ENCODE measurements at regions not wholly inside any gene's neighbourhood (a gene's known extent, or its start where the extent isn't known, plus 50 kb on each side); places are given as distances from the start of the nearest gene placed in this dataset.

- Histone ChIP-seq H3K27me3 (replicated peaks; ENCODE audit: control insufficient read depth, insufficient read depth, low read length) (no peaks in the 10 kb centered on the region), H3K4me1 (ENCODE audit: control insufficient read depth, insufficient read depth, low read length) (no peaks in the 10 kb centered on the region), H3K36me3 (ENCODE audit: control insufficient read depth, insufficient read depth, low read length, severe bottlenecking) (no peaks in the 10 kb centered on the region), H3K4me3 (ENCODE audit: low read length) (no peak overlapping the region), H3K9me3 (ENCODE audit: control insufficient read depth, low read length) (no peaks in the 10 kb centered on the region), H3K9ac (ENCODE audit: low read length) (no peak overlapping the region)
- no peak for DNase-seq (ENCODE audit: low read depth)
These were observed 190.5 kb downstream of the IRX1 start for GRCh38 chr5:3786165-3786564.

- DNase-seq (ENCODE audit: low read depth) = no peak
- no peak overlapping the region for H3K9ac ChIP-seq (ENCODE audit: low read length)
- H3K36me3 ChIP-seq (ENCODE audit: control insufficient read depth, insufficient read depth, low read length, severe bottlenecking) = no peaks in the 10 kb centered on the region
- H3K9me3 ChIP-seq (ENCODE audit: control insufficient read depth, low read length) = no peaks in the 10 kb centered on the region
- H3K27me3 ChIP-seq (replicated peaks; ENCODE audit: control insufficient read depth, insufficient read depth, low read length) = no peaks in the 10 kb centered on the region
- no peak overlapping the region for H3K4me3 ChIP-seq (ENCODE audit: low read length)
- no peaks in the 10 kb centered on the region for H3K4me1 ChIP-seq (ENCODE audit: control insufficient read depth, insufficient read depth, low read length)
These were observed 191.3 kb downstream of the IRX1 start for GRCh38 chr5:3786891-3787430.

GRCh38 chr5:3787604-3788003, 192.0 kb downstream of the IRX1 start:
- H3K27me3 ChIP-seq (replicated peaks; ENCODE audit: control insufficient read depth, insufficient read depth, low read length) = no peaks in the 10 kb centered on the region
- no peak overlapping the region for H3K9ac ChIP-seq (ENCODE audit: low read length)
- H3K9me3 ChIP-seq (ENCODE audit: control insufficient read depth, low read length) = no peaks in the 10 kb centered on the region
- no peak for DNase-seq (ENCODE audit: low read depth)
- H3K36me3 ChIP-seq (ENCODE audit: control insufficient read depth, insufficient read depth, low read length, severe bottlenecking) = no peaks in the 10 kb centered on the region
- no peaks in the 10 kb centered on the region for H3K4me1 ChIP-seq (ENCODE audit: control insufficient read depth, insufficient read depth, low read length)
- no peak overlapping the region for H3K4me3 ChIP-seq (ENCODE audit: low read length)

DNA sequence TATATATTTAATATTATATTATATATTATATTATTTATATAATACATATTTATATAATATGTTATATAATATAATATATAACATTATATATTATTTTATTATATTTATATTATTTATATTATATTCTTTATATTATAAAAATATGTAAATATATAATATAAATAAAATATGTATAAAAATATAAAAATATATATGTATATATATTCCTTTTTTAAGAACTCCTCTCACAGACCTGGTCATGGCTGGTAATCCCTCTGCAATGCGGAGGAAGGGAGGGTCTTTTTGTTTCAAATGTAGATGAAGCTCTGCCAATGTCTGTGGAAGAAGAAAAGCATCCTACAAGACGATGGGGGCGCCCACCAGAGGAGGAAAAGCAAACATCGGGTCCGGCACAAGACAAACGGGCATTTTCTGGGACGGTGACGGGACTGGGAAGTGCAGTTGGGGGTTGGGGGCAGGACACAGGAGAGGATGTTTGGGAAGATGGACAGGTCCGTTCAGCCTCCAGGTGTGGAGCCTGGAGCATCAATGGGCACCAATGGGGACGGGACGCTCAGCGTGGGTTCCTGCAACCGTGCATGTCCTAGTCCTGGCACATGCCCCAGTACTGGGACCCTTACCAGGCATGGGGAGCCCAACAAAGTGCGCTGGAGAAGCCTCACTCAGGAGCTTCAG, 194.0 kb downstream of the IRX1 start:
- Histone ChIP-seq H3K4me3 (ENCODE audit: low read length) (no peak overlapping the region), H3K4me1 (ENCODE audit: control insufficient read depth, insufficient read depth, low read length) (no peaks in the 10 kb centered on the region), H3K9me3 (ENCODE audit: control insufficient read depth, low read length) (no peaks in the 10 kb centered on the region), H3K36me3 (ENCODE audit: control insufficient read depth, insufficient read depth, low read length, severe bottlenecking) (no peaks in the 10 kb centered on the region), H3K27me3 (replicated peaks; ENCODE audit: control insufficient read depth, insufficient read depth, low read length) (no peaks in the 10 kb centered on the region), H3K9ac (ENCODE audit: low read length) (no peak overlapping the region)
- no peak for DNase-seq (ENCODE audit: low read depth)

DNA sequence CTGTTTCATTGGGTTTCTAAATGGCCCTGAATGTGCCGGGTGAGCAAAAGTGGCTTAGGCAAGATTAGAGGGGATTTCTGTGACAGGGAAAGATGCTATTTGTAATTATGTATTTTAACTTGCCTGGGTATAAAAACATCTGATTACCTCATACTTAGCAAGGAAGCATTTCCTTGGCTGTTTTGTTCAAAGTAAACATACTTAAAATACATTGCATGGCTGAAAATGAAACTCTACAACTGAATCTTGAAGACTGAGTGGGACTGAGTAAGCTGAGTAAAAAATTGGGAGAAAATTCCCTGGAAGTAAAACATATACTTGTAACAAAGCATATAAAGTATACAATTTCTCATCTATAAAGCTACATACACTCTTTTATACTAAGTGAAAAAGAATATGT, 197.5 kb downstream of the IRX1 start:
- Histone ChIP-seq H3K27me3 (replicated peaks; ENCODE audit: control insufficient read depth, insufficient read depth, low read length) (no peaks in the 10 kb centered on the region), H3K9me3 (ENCODE audit: control insufficient read depth, low read length) (no peaks in the 10 kb centered on the region), H3K9ac (ENCODE audit: low read length) (no peak overlapping the region), H3K4me3 (ENCODE audit: low read length) (no peak overlapping the region), H3K4me1 (ENCODE audit: control insufficient read depth, insufficient read depth, low read length) (no peaks in the 10 kb centered on the region), H3K36me3 (ENCODE audit: control insufficient read depth, insufficient read depth, low read length, severe bottlenecking) (no peaks in the 10 kb centered on the region)
- no peak for DNase-seq (ENCODE audit: low read depth)

DNA sequence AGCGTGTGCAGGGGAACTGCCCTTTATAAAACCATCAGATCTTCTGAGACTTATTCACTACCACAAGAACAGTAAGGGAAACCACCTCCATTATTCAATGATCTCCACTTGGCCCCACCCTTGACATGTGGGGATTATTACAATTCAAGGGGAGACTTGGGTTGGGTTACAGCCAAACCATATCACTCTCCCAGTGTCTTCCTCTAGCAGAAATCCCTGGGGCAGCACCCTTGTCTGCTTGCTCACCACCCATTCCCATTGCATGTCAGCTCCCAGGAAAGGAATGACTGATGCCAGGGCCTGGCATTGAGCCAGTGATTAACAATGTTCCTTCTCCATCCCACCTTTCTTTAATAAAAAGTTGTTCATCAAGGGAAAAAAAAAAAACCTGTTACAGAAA, 199.0 kb downstream of the IRX1 start:
- H3K9me3 ChIP-seq (ENCODE audit: control insufficient read depth, low read length) = no peaks in the 10 kb centered on the region
- no peak overlapping the region for H3K9ac ChIP-seq (ENCODE audit: low read length)
- no peaks in the 10 kb centered on the region for H3K36me3 ChIP-seq (ENCODE audit: control insufficient read depth, insufficient read depth, low read length, severe bottlenecking)
- H3K4me1 ChIP-seq (ENCODE audit: control insufficient read depth, insufficient read depth, low read length) = no peaks in the 10 kb centered on the region
- no peaks in the 10 kb centered on the region for H3K27me3 ChIP-seq (replicated peaks; ENCODE audit: control insufficient read depth, insufficient read depth, low read length)
- H3K4me3 ChIP-seq (ENCODE audit: low read length) = no peak overlapping the region
- DNase-seq (ENCODE audit: low read depth) = no peak

DNA sequence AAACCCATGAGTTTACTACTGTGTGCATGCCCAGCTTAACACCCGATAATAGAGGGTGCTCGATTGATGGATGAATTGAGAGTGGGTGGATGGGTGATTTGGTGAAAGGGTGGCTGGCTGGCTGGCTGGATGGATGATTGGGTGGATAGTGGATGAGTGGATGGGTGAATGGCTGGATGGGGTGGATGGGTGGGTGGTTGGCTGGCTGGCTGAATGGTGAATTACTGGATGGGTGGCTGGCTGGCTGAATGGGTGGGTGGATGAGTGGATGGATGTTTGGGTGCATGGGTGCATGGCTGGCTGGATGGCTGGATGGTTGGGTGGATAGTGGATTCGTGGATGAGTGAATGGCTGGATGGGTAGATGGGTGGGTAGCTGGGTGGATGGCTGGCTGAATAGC, 201.1 kb downstream of the IRX1 start:
- H3K4me1 ChIP-seq (ENCODE audit: control insufficient read depth, insufficient read depth, low read length) = no peaks in the 10 kb centered on the region
- no peak for DNase-seq (ENCODE audit: low read depth)
- no peaks in the 10 kb centered on the region for H3K36me3 ChIP-seq (ENCODE audit: control insufficient read depth, insufficient read depth, low read length, severe bottlenecking)
- H3K27me3 ChIP-seq (replicated peaks; ENCODE audit: control insufficient read depth, insufficient read depth, low read length) = no peaks in the 10 kb centered on the region
- no peaks in the 10 kb centered on the region for H3K9me3 ChIP-seq (ENCODE audit: control insufficient read depth, low read length)
- no peak overlapping the region for H3K4me3 ChIP-seq (ENCODE audit: low read length)
- no peak overlapping the region for H3K9ac ChIP-seq (ENCODE audit: low read length)

DNA sequence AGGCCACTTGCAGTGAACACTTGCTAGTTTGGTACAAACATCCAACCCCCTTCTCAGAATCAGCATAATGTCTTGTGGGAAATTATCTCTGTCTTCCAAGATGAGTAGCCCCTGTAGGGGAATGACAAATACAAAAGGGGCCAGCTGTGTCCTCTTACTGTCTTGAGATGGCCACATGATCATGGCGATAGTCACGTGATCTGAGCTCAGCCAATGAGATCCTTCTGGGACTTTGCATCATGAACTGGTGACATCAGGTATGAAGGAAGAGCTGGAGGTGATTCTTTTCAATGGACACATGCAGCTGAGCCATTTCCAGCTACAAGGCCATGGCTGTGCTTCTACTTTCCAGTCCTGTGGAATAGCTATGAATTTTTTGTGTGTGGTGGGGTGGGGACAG, 206.3 kb downstream of the IRX1 start:
- Histone ChIP-seq H3K9ac (ENCODE audit: low read length) (no peak overlapping the region), H3K36me3 (ENCODE audit: control insufficient read depth, insufficient read depth, low read length, severe bottlenecking) (no peaks in the 10 kb centered on the region), H3K4me1 (ENCODE audit: control insufficient read depth, insufficient read depth, low read length) (no peaks in the 10 kb centered on the region), H3K27me3 (replicated peaks; ENCODE audit: control insufficient read depth, insufficient read depth, low read length) (no peaks in the 10 kb centered on the region), H3K4me3 (ENCODE audit: low read length) (no peak overlapping the region), H3K9me3 (ENCODE audit: control insufficient read depth, low read length) (peaks cover 4% of the 10 kb centered on the region)
- no peak for DNase-seq (ENCODE audit: low read depth)

DNA sequence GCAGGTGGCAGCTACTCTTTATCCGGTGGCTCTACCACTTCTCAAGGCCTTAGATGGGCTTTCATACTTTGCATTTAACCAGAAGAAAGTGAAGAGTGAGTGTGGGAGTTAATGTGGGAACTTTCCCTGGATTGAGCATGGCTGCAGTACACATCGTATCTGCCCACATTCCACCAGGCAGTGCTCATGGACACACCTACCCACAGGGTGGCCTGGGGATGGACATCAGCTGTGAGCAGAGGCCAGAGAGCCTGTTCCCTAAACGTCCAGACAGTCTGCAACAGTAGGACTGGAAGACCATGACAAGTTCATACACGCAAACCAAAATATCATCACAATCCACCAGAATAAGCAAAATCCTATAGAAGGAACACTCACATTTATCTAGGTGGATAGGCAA, 213.8 kb downstream of the IRX1 start:
- Histone ChIP-seq H3K9me3 (ENCODE audit: control insufficient read depth, low read length) (no peaks in the 10 kb centered on the region), H3K9ac (ENCODE audit: low read length) (no peak overlapping the region), H3K4me3 (ENCODE audit: low read length) (no peak overlapping the region), H3K27me3 (replicated peaks; ENCODE audit: control insufficient read depth, insufficient read depth, low read length) (no peaks in the 10 kb centered on the region), H3K4me1 (ENCODE audit: control insufficient read depth, insufficient read depth, low read length) (no peaks in the 10 kb centered on the region), H3K36me3 (ENCODE audit: control insufficient read depth, insufficient read depth, low read length, severe bottlenecking) (no peaks in the 10 kb centered on the region)
- DNase-seq (ENCODE audit: low read depth) = no peak

DNA sequence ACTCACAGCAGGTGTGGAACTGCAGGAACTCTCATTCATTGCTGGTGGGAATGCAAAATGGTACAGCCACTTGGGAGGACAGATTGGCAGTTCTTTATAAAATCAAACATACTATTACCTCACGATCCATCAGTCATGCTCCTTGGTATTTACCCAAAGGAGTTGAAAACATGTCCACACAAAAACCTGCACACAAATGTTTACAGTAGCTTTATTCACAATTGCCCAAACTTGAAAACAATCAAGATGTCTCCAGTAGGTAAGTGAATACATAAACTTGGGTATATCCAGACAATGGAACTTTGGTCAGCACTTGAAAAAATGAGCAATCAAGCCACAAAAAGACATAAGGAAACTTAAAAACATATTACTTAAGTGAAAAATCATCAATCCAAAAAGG, 215.5 kb downstream of the IRX1 start:
- Histone ChIP-seq H3K9ac (ENCODE audit: low read length) (no peak overlapping the region), H3K4me3 (ENCODE audit: low read length) (no peak overlapping the region), H3K9me3 (ENCODE audit: control insufficient read depth, low read length) (no peaks in the 10 kb centered on the region), H3K36me3 (ENCODE audit: control insufficient read depth, insufficient read depth, low read length, severe bottlenecking) (no peaks in the 10 kb centered on the region), H3K4me1 (ENCODE audit: control insufficient read depth, insufficient read depth, low read length) (no peaks in the 10 kb centered on the region), H3K27me3 (replicated peaks; ENCODE audit: control insufficient read depth, insufficient read depth, low read length) (no peaks in the 10 kb centered on the region)
- no peak for DNase-seq (ENCODE audit: low read depth)

GRCh38 chr5:3818624-3819023, 223.0 kb downstream of the IRX1 start:
- DNase-seq (ENCODE audit: low read depth) = no peak
- Histone ChIP-seq H3K9ac (ENCODE audit: low read length) (no peak overlapping the region), H3K9me3 (ENCODE audit: control insufficient read depth, low read length) (no peaks in the 10 kb centered on the region), H3K4me3 (ENCODE audit: low read length) (no peak overlapping the region), H3K36me3 (ENCODE audit: control insufficient read depth, insufficient read depth, low read length, severe bottlenecking) (no peaks in the 10 kb centered on the region), H3K27me3 (replicated peaks; ENCODE audit: control insufficient read depth, insufficient read depth, low read length) (no peaks in the 10 kb centered on the region), H3K4me1 (ENCODE audit: control insufficient read depth, insufficient read depth, low read length) (no peaks in the 10 kb centered on the region)

Measured in adipocyte (in vitro differentiated cells).